ENCODE measurements at regions not wholly inside any gene's neighbourhood (a gene's known extent, or its start where the extent isn't known, plus 50 kb on each side); places are given as distances from the start of the nearest gene placed in this dataset.

GRCh38 chr1:232515706-232516105 lies 114.2 kb downstream of the SIPA1L2 start:
- Histone ChIP-seq H3K9ac (ENCODE audit: low read length) (no peak overlapping the region), H3F3A (ENCODE audit: insufficient read depth, low read length, poor library complexity, severe bottlenecking) (no peaks in the 10 kb centered on the region), H3K4me3 (ENCODE audit: low read length) (no peak overlapping the region), H3K27me3 (ENCODE audit: insufficient read depth, low read depth, low read length) (no peaks in the 10 kb centered on the region), H3K9me3 (ENCODE audit: low read length) (no peaks in the 10 kb centered on the region), H3K79me2 (replicated peaks; ENCODE audit: insufficient read depth, low read length) (peaks cover 5% of the 10 kb centered on the region), H4K20me1 (ENCODE audit: insufficient read depth) (no peaks in the 10 kb centered on the region), H3K9me2 (ENCODE audit: insufficient read depth, low read length) (no peaks in the 10 kb centered on the region), H3K36me3 (ENCODE audit: insufficient read depth, low read length) (no peaks in the 10 kb centered on the region), H2AFZ (ENCODE audit: low read depth, low read length) (no peak overlapping the region), H3K4me2 (ENCODE audit: low read length) (no peak overlapping the region), H3K27ac (ENCODE audit: low read length) (no peak overlapping the region)
- no peak for TF ChIP-seq POLR2AphosphoS5 (IDR thresholded peaks at IDR 0.05)
- TF ChIP-seq RAD21 (conservative IDR thresholded peaks at IDR 0.05) = no peak
- TF ChIP-seq TAF1 (IDR thresholded peaks at IDR 0.05; ENCODE audit: low read depth) = no peak
- TF ChIP-seq, protein P1, sequence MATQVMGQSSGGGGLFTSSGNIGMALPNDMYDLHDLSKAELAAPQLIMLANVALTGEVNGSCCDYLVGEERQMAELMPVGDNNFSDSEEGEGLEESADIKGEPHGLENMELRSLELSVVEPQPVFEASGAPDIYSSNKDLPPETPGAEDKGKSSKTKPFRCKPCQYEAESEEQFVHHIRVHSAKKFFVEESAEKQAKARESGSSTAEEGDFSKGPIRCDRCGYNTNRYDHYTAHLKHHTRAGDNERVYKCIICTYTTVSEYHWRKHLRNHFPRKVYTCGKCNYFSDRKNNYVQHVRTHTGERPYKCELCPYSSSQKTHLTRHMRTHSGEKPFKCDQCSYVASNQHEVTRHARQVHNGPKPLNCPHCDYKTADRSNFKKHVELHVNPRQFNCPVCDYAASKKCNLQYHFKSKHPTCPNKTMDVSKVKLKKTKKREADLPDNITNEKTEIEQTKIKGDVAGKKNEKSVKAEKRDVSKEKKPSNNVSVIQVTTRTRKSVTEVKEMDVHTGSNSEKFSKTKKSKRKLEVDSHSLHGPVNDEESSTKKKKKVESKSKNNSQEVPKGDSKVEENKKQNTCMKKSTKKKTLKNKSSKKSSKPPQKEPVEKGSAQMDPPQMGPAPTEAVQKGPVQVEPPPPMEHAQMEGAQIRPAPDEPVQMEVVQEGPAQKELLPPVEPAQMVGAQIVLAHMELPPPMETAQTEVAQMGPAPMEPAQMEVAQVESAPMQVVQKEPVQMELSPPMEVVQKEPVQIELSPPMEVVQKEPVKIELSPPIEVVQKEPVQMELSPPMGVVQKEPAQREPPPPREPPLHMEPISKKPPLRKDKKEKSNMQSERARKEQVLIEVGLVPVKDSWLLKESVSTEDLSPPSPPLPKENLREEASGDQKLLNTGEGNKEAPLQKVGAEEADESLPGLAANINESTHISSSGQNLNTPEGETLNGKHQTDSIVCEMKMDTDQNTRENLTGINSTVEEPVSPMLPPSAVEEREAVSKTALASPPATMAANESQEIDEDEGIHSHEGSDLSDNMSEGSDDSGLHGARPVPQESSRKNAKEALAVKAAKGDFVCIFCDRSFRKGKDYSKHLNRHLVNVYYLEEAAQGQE (IDR thresholded peaks at IDR 0.05; ENCODE audit: borderline replicate concordance) = no peak

- Histone ChIP-seq H3K27ac (ENCODE audit: low read length) (no peak overlapping the region), H3F3A (ENCODE audit: insufficient read depth, low read length, poor library complexity, severe bottlenecking) (no peaks in the 10 kb centered on the region), H3K27me3 (ENCODE audit: insufficient read depth, low read depth, low read length) (no peaks in the 10 kb centered on the region), H3K36me3 (ENCODE audit: insufficient read depth, low read length) (no peaks in the 10 kb centered on the region), H3K79me2 (replicated peaks; ENCODE audit: insufficient read depth, low read length) (peaks cover 5% of the 10 kb centered on the region), H3K4me2 (ENCODE audit: low read length) (no peak overlapping the region), H3K9me3 (ENCODE audit: low read length) (no peaks in the 10 kb centered on the region), H3K4me3 (ENCODE audit: low read length) (no peak overlapping the region), H3K9me2 (ENCODE audit: insufficient read depth, low read length) (no peaks in the 10 kb centered on the region), H3K9ac (ENCODE audit: low read length) (no peak overlapping the region), H2AFZ (ENCODE audit: low read depth, low read length) (no peak overlapping the region), H4K20me1 (ENCODE audit: insufficient read depth) (no peaks in the 10 kb centered on the region)
- TF ChIP-seq, protein P1 (IDR thresholded peaks at IDR 0.05; ENCODE audit: borderline replicate concordance) = no peak
- no peak for TF ChIP-seq SMC3 (conservative IDR thresholded peaks at IDR 0.05; ENCODE audit: poor library complexity)
- no peak for TF ChIP-seq EZH2 (IDR thresholded peaks at IDR 0.05; ENCODE audit: borderline replicate concordance, insufficient read depth, low read length, poor library complexity, severe bottlenecking)
- no peak for TF ChIP-seq MXI1 (conservative IDR thresholded peaks at IDR 0.05; ENCODE audit: poor library complexity, severe bottlenecking)
- no peak for TF ChIP-seq RAD21 (conservative IDR thresholded peaks at IDR 0.05)
- TF ChIP-seq POLR2AphosphoS5 (IDR thresholded peaks at IDR 0.05) = no peak
- TF ChIP-seq CTCF (IDR thresholded peaks at IDR 0.05; ENCODE audit: poor library complexity, severe bottlenecking) = no peak
- no peak for TF ChIP-seq EP300 (conservative IDR thresholded peaks at IDR 0.05; ENCODE audit: poor library complexity, severe bottlenecking)
- TF ChIP-seq TAF1 (IDR thresholded peaks at IDR 0.05; ENCODE audit: low read depth) = no peak
These were observed 117.2 kb downstream of the SIPA1L2 start for GRCh38 chr1:232512712-232513111.
